Natural killer cell (primary cell): ENCODE measurements at regions not wholly inside any gene's neighbourhood (a gene's known extent, or its start where the extent isn't known, plus 50 kb on each side); places are given as distances from the start of the nearest gene placed in this dataset.
A peak's percentile ranks its signal among the peaks of the same experiment; 100 is the strongest.

Experiments used
- ATAC-seq, 3 donors: fragments of 150-1000 bp in 2 of 3; fragments of 200-7000 bp in 1 of 3; cut with Tn5 transposase; 1 replicate in 1 of 3; 2 replicates in 2 of 3; pipeline ENCODE4 v1.10.0; 2021; ENCODE audit warnings: mild to moderate bottlenecking in 2 of 3, moderate library complexity in 2 of 3
- DNase-seq, 2 donors: peaks; one replicate each; pipeline versions ENCODE4 v3.0.0 to v3.0.0-alpha.2; 2013 to 2021; ENCODE audit warnings: mixed read lengths in 1 of 2
- H3K27ac ChIP-seq: one replicate; pipeline ENCODE4 v1.5.1; 2013; ENCODE audit warnings: mild to moderate bottlenecking, low read length
- H3K27me3 ChIP-seq: one replicate; pipeline ENCODE4 v1.6.1; 2013; ENCODE audit warnings: low read length; ENCODE audit not compliant: control insufficient read depth, insufficient read depth
- H3K36me3 ChIP-seq: one replicate; pipeline ENCODE4 v1.6.1; 2013; ENCODE audit warnings: low read length; ENCODE audit not compliant: control insufficient read depth, insufficient read depth
- H3K4me1 ChIP-seq: one replicate; pipeline ENCODE4 v1.6.1; 2013; ENCODE audit warnings: low read length; ENCODE audit not compliant: control insufficient read depth, insufficient read depth
- H3K4me3 ChIP-seq: one replicate; pipeline ENCODE4 v1.5.1; 2013; ENCODE audit warnings: low read length
- H3K9me3 ChIP-seq: one replicate; pipeline ENCODE4 v1.6.1; 2013; ENCODE audit warnings: low read length; ENCODE audit not compliant: control insufficient read depth, insufficient read depth
- H3K27ac Mint-ChIP-seq, 2 donors: one replicate each; pipeline ENCODE4 v1.8.0; 2022; ENCODE audit warnings: mild to moderate bottlenecking in 2 of 2, mixed read lengths in 2 of 2, moderate library complexity in 1 of 2
- H3K27me3 Mint-ChIP-seq, 2 donors: one replicate each; pipeline ENCODE4 v1.8.0; 2022; ENCODE audit warnings: low read depth in 2 of 2, mixed read lengths in 2 of 2
- H3K36me3 Mint-ChIP-seq: one replicate; pipeline ENCODE4 v1.8.0; 2022; ENCODE audit warnings: mixed read lengths
- H3K4me1 Mint-ChIP-seq, 2 donors: one replicate each; pipeline ENCODE4 v1.8.0; 2022; ENCODE audit warnings: mixed read lengths in 2 of 2
- H3K4me3 Mint-ChIP-seq: one replicate; pipeline ENCODE4 v1.8.0; 2022; ENCODE audit warnings: mild to moderate bottlenecking, moderate library complexity, mixed read lengths
- H3K9me3 Mint-ChIP-seq, 2 donors: one replicate each; pipeline ENCODE4 v1.8.0; 2022; ENCODE audit warnings: mixed read lengths in 2 of 2
- WGBS: methylation state at CpG from one replicate; pipeline ENCODE4 v1.1.7; 2013; ENCODE audit warnings: missing lambda C conversion rate; ENCODE audit not compliant: insufficient coverage; 5-methylcytosine and 5-hydroxymethylcytosine counted together
- intact Hi-C: fragments of 100-400 bp; cut with micrococcal nuclease; formaldehyde crosslinking; loops from one replicate; pipeline ENCODE4 v1.14.2; 2022
- TF ChIP-seq, protein P1 (sequence below): fragments of 200-600 bp; IDR thresholded peaks from one replicate; pipeline ENCODE4 v1.8.0; 2022; ENCODE audit warnings: antibody characterized with exemption

DNA sequence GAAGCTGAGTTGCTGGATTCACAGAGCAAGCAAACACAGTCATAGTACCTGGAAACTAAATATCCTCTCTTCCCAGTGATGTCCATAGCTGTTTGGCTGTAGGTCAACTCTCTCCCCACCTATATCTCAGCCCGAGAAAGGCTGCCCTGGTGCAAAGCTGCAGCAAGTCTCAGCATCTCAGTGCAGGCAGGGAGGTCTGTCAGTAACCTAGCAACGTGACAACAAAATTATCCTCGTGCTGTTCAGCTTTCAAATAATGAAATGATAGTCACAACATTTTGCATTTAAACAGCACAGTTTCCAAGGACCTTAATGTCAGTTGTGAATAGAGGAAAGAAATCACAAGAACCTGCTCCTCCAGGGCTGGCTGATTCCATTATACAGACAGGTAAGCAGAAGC lies 83.6 kb downstream of the CHST2 start:
- no peaks in the 10 kb centered on the region for H3K27me3 Mint-ChIP-seq
- Histone ChIP-seq H3K27ac (no peak overlapping the region), H3K9me3 (no peaks in the 10 kb centered on the region), H3K4me1 (peaks cover 6% of the 10 kb centered on the region), H3K4me3 (no peak overlapping the region), H3K36me3 (no peaks in the 10 kb centered on the region), H3K27me3 (no peaks in the 10 kb centered on the region)
- intact Hi-C loops, result no loop called here
- peaks cover 24 to 33% of the 10 kb centered on the region in 2 donors for H3K4me1 Mint-ChIP-seq
- TF ChIP-seq, protein P1, sequence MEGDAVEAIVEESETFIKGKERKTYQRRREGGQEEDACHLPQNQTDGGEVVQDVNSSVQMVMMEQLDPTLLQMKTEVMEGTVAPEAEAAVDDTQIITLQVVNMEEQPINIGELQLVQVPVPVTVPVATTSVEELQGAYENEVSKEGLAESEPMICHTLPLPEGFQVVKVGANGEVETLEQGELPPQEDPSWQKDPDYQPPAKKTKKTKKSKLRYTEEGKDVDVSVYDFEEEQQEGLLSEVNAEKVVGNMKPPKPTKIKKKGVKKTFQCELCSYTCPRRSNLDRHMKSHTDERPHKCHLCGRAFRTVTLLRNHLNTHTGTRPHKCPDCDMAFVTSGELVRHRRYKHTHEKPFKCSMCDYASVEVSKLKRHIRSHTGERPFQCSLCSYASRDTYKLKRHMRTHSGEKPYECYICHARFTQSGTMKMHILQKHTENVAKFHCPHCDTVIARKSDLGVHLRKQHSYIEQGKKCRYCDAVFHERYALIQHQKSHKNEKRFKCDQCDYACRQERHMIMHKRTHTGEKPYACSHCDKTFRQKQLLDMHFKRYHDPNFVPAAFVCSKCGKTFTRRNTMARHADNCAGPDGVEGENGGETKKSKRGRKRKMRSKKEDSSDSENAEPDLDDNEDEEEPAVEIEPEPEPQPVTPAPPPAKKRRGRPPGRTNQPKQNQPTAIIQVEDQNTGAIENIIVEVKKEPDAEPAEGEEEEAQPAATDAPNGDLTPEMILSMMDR, result no peak
- no peaks in the 10 kb centered on the region for H3K9me3 Mint-ChIP-seq
- no peak overlapping the region for H3K4me3 Mint-ChIP-seq
- no peak for DNase-seq
- no peak overlapping the region for H3K27ac Mint-ChIP-seq
- ATAC-seq, result no peak
- no peaks in the 10 kb centered on the region for H3K36me3 Mint-ChIP-seq
- 84% methylated on average over 3 of the region's 3 CpGs for WGBS

DNA sequence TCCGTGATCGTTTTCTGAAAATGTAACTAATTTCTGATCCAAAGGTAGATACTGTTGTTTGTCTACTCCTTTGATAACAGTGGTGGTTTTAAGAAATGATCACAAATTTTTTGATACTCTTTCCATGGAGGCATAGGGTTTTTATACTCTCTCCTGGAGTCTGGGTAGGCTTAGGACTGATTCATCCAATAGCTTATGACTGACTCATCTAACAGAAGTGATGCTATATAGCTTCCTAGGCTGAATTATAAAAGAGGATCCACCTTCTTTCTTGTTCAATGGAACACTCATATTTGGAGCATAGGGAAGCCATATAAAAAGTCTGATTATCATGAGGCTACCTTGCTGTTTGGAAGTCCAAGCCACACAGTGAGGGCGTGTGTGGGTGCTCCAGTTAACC lies 84.3 kb downstream of the CHST2 start:
- WGBS, result 98% methylated on average over 2 of the region's 3 CpGs
- no peak overlapping the region for H3K4me3 Mint-ChIP-seq
- intact Hi-C loops, result no loop called here
- H3K4me1 Mint-ChIP-seq, result peaks cover 24 to 33% of the 10 kb centered on the region in 2 donors
- TF ChIP-seq, protein P1, result no peak
- H3K9me3 ChIP-seq, result no peaks in the 10 kb centered on the region
- no peaks in the 10 kb centered on the region for H3K36me3 ChIP-seq
- no peak overlapping the region for H3K27ac ChIP-seq
- no peaks in the 10 kb centered on the region for H3K9me3 Mint-ChIP-seq
- no peaks in the 10 kb centered on the region for H3K36me3 Mint-ChIP-seq
- ATAC-seq, result no peak
- H3K27me3 Mint-ChIP-seq, result no peaks in the 10 kb centered on the region
- H3K27ac Mint-ChIP-seq, result no peak overlapping the region
- H3K4me3 ChIP-seq, result no peak overlapping the region
- DNase-seq, result no peak
- peaks cover 6% of the 10 kb centered on the region for H3K4me1 ChIP-seq
- no peaks in the 10 kb centered on the region for H3K27me3 ChIP-seq

DNA sequence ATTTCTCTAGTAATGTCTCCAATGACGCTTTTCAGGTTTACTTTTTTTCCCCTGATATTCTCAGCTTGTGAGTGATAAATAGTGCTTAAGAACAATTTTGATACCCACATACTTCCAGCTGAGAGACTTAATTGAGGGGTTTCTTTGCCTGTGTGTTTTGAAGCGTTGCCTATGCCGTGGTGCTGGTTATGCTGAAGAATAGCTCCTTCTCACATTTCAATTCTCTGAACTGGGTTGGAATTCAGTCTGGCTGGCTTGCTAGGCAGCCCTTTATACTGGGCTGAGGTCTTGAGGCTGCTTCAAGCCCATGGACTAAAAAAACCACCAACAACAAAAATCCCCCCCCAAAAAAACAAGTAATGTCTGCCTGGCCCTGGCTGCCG lies 87.4 kb downstream of the CHST2 start:
- Mint-ChIP-seq H3K4me3 (no peak overlapping the region), H3K27ac (peak overlapping the region; percentile 18 to 33), H3K36me3 (no peaks in the 10 kb centered on the region), H3K27me3 (no peaks in the 10 kb centered on the region), H3K9me3 (no peaks in the 10 kb centered on the region), H3K4me1 (peaks cover 26 to 28% of the 10 kb centered on the region in 2 donors)
- intact Hi-C loops, result no loop called here
- DNase-seq (no peak), ATAC-seq (no peak)
- TF ChIP-seq, protein P1, result no peak
- Histone ChIP-seq H3K27ac (no peak overlapping the region), H3K36me3 (no peaks in the 10 kb centered on the region), H3K4me1 (peaks cover 6% of the 10 kb centered on the region), H3K27me3 (no peaks in the 10 kb centered on the region), H3K9me3 (no peaks in the 10 kb centered on the region), H3K4me3 (no peak overlapping the region)
- 60% methylated on average over 3 of the region's 4 CpGs for WGBS

DNA sequence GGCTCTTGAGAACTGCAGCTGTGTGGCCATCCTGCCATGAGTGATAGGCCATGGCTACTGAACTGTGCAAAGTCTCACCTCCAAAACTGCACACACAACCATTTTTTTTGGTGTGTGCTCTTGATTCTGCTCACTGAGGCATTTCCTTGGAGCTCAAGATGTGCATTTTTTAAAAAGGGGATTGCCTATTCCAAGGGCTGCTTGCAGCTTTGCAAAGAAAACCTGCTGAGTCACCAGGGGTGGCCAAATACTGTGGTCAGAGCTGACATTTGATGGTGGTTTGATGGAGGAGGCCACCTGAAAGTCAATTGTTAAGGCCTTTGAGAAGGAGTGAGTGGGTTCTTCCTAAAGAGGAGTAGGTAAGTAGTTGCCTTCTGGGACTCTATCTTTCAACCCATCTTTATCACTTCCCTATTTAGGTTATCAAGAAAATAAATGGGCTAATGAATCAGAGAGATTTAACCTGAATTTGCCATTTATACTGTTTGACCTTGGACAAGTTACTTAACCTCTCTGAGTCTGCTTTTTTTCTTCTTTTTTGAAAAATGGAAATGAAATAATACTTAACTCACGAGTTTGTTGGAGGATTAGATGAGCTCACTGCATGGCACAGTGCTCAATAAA lies 87.9 kb downstream of the CHST2 start:
- H3K4me3 ChIP-seq, result no peak overlapping the region
- TF ChIP-seq, protein P1, result no peak
- peak in 2 of 3 donors; percentile 24 to 26 for ATAC-seq
- no peak for DNase-seq
- no peaks in the 10 kb centered on the region for H3K36me3 ChIP-seq
- no peak overlapping the region for H3K4me3 Mint-ChIP-seq
- intact Hi-C loops, result no loop called here
- H3K36me3 Mint-ChIP-seq, result no peaks in the 10 kb centered on the region
- no peaks in the 10 kb centered on the region for H3K9me3 ChIP-seq
- peaks cover 6% of the 10 kb centered on the region for H3K4me1 ChIP-seq
- H3K27me3 Mint-ChIP-seq, result no peaks in the 10 kb centered on the region
- H3K4me1 Mint-ChIP-seq, result peaks cover 24 to 26% of the 10 kb centered on the region in 2 donors
- H3K27ac Mint-ChIP-seq, result peak overlapping the region; percentile 18 to 33
- no peak overlapping the region for H3K27ac ChIP-seq
- WGBS, result 82% methylated on average over 1 of the region's 1 CpG
- H3K27me3 ChIP-seq, result no peaks in the 10 kb centered on the region
- H3K9me3 Mint-ChIP-seq, result no peaks in the 10 kb centered on the region
